ENCODE measurements at regions not wholly inside any gene's neighbourhood (a gene's known extent, or its start where the extent isn't known, plus 50 kb on each side); places are given as distances from the start of the nearest gene placed in this dataset.
"Not testable (repeated sequence)": the region's sequence is repeated elsewhere in the genome, so short reads cannot be mapped to it uniquely, and the experiment has no call there.

- no peak for DNase-seq
Observed at GRCh38 chr6:13874191-13874549, 50.6 kb upstream of the RNF182 start.

GRCh38 chr6:13873288-13874190 lies 51.2 kb upstream of the RNF182 start:
- peak; percentile 39 for DNase-seq

GRCh38 chr6:13872681-13873080 lies 52.1 kb upstream of the RNF182 start:
- DNase-seq = no peak

GRCh38 chr6:13872006-13872405 lies 52.7 kb upstream of the RNF182 start:
- DNase-seq = not testable (repeated sequence)

- no peak for DNase-seq
Observed at GRCh38 chr6:13870214-13870830, 54.4 kb upstream of the RNF182 start.

- DNase-seq = no peak
Observed at GRCh38 chr6:13868236-13868635, 53.9 kb upstream of the MCUR1 start.

GRCh38 chr6:13866301-13866700 lies 51.9 kb upstream of the MCUR1 start:
- DNase-seq = no peak

GRCh38 chr6:13865141-13865540 lies 50.8 kb upstream of the MCUR1 start:
- DNase-seq = no peak

- DNase-seq = not testable (repeated sequence)
Observed at GRCh38 chr6:13864669-13865068, 50.3 kb upstream of the MCUR1 start.

Measured in activated gamma-delta T cell (primary cell).